ENCODE measurements at regions not wholly inside any gene's neighbourhood (a gene's known extent, or its start where the extent isn't known, plus 50 kb on each side); places are given as distances from the start of the nearest gene placed in this dataset.

GRCh38 chr15:88323468-88323867 lies 66.9 kb upstream of the NTRK3 start:
- H3K9me3 ChIP-seq = no peaks in the 10 kb centered on the region
- no peak for DNase-seq (ENCODE audit: low spot score in 2 of 2)
- WGBS, 2 donors = 88 to 92% methylated on average over 8 of the region's 8 CpGs
- no peak overlapping the region for H3K4me3 ChIP-seq
- H3K27me3 ChIP-seq = no peaks in the 10 kb centered on the region
- H3K4me1 ChIP-seq = no peaks in the 10 kb centered on the region
- no peak for TF ChIP-seq EP300 (IDR thresholded peaks at IDR 0.05)
- TF ChIP-seq POLR2A (IDR thresholded peaks at IDR 0.05) = no peak
- no peak for TF ChIP-seq CTCF (IDR thresholded peaks at IDR 0.05)
- H3K27ac ChIP-seq = no peak overlapping the region
- no peaks in the 10 kb centered on the region for H3K36me3 ChIP-seq

- no peak overlapping the region for H3K27ac ChIP-seq
- no peak for DNase-seq (ENCODE audit: low spot score in 2 of 2)
- no peaks in the 10 kb centered on the region for H3K36me3 ChIP-seq
- TF ChIP-seq CTCF (IDR thresholded peaks at IDR 0.05) = no peak
- no peak for TF ChIP-seq POLR2A (IDR thresholded peaks at IDR 0.05)
- no peak for TF ChIP-seq EP300 (IDR thresholded peaks at IDR 0.05)
- no peaks in the 10 kb centered on the region for H3K4me1 ChIP-seq
- WGBS, 2 donors = 75 to 80% methylated on average over 3 of the region's 3 CpGs
- no peaks in the 10 kb centered on the region for H3K27me3 ChIP-seq
- H3K9me3 ChIP-seq = no peaks in the 10 kb centered on the region
- H3K4me3 ChIP-seq = no peak overlapping the region
Measured at GRCh38 chr15:88322461-88322860, 65.9 kb upstream of the NTRK3 start.

GRCh38 chr15:88321271-88321670 lies 64.7 kb upstream of the NTRK3 start:
- Histone ChIP-seq H3K9me3 (no peaks in the 10 kb centered on the region), H3K27me3 (no peaks in the 10 kb centered on the region), H3K27ac (no peak overlapping the region), H3K4me3 (no peak overlapping the region), H3K36me3 (no peaks in the 10 kb centered on the region), H3K4me1 (no peaks in the 10 kb centered on the region)
- TF ChIP-seq POLR2A (IDR thresholded peaks at IDR 0.05) (no peak), EP300 (IDR thresholded peaks at IDR 0.05) (no peak), CTCF (IDR thresholded peaks at IDR 0.05) (no peak)
- 57 to 63% methylated on average over 3 of the region's 3 CpGs for WGBS, 2 donors
- DNase-seq (ENCODE audit: low spot score in 2 of 2) = no peak

- no peak for DNase-seq (ENCODE audit: low spot score in 2 of 2)
- Histone ChIP-seq H3K27me3 (no peaks in the 10 kb centered on the region), H3K4me3 (no peak overlapping the region), H3K27ac (no peak overlapping the region), H3K36me3 (no peaks in the 10 kb centered on the region), H3K9me3 (no peaks in the 10 kb centered on the region), H3K4me1 (no peaks in the 10 kb centered on the region)
- WGBS, 2 donors = 88 to 92% methylated on average over 3 of the region's 3 CpGs
- TF ChIP-seq CTCF (IDR thresholded peaks at IDR 0.05) (no peak), POLR2A (IDR thresholded peaks at IDR 0.05) (no peak), EP300 (IDR thresholded peaks at IDR 0.05) (no peak)
Measured at GRCh38 chr15:88316586-88316985, 60.0 kb upstream of the NTRK3 start.

- WGBS, 2 donors = 75 to 79% methylated on average over 1 of the region's 1 CpG
- H3K4me1 ChIP-seq = no peaks in the 10 kb centered on the region
- H3K9me3 ChIP-seq = no peaks in the 10 kb centered on the region
- no peak overlapping the region for H3K27ac ChIP-seq
- H3K36me3 ChIP-seq = no peaks in the 10 kb centered on the region
- DNase-seq (ENCODE audit: low spot score in 2 of 2) = no peak
- H3K4me3 ChIP-seq = no peak overlapping the region
- H3K27me3 ChIP-seq = no peaks in the 10 kb centered on the region
- TF ChIP-seq CTCF (IDR thresholded peaks at IDR 0.05) (no peak), EP300 (IDR thresholded peaks at IDR 0.05) (no peak), POLR2A (IDR thresholded peaks at IDR 0.05) (no peak)
Measured at GRCh38 chr15:88315221-88315878, 58.8 kb upstream of the NTRK3 start.
